Activated T-cell treated with anti-CD3 and anti-CD28 coated beads for 1 hour (primary cell): ENCODE measurements at regions not wholly inside any gene's neighbourhood (a gene's known extent, or its start where the extent isn't known, plus 50 kb on each side); places are given as distances from the start of the nearest gene placed in this dataset.
"Not testable (repeated sequence)": the region's sequence is repeated elsewhere in the genome, so short reads cannot be mapped to it uniquely, and the experiment has no call there.

Source experiments
- DNase-seq: peaks from one replicate; pipeline ENCODE4 v3.0.0-alpha.2; 2020; ENCODE audit warnings: low read depth

GRCh38 chr6:140189263-140189662 is 814.8 kb upstream of the CITED2 start:
- not testable (repeated sequence) for DNase-seq

GRCh38 chr6:140185991-140186390 is 811.5 kb upstream of the CITED2 start:
- no peak for DNase-seq

GRCh38 chr6:140183881-140184280 is 809.4 kb upstream of the CITED2 start:
- DNase-seq, result no peak

GRCh38 chr6:140182821-140183220 is 808.4 kb upstream of the CITED2 start:
- no peak for DNase-seq

- DNase-seq, result no peak
Measured at GRCh38 chr6:140181876-140182275, 807.4 kb upstream of the CITED2 start.

- no peak for DNase-seq
Measured at GRCh38 chr6:140180306-140180705, 805.9 kb upstream of the CITED2 start.

GRCh38 chr6:140178935-140179334 is 804.5 kb upstream of the CITED2 start:
- DNase-seq, result no peak

- DNase-seq, result no peak
Measured at GRCh38 chr6:140178520-140178919, 804.1 kb upstream of the CITED2 start.

GRCh38 chr6:140176306-140176705 is 801.9 kb upstream of the CITED2 start:
- no peak for DNase-seq

GRCh38 chr6:140175486-140175885 is 801.0 kb upstream of the CITED2 start:
- DNase-seq, result no peak

- DNase-seq, result no peak
Measured at GRCh38 chr6:140174524-140174923, 800.1 kb upstream of the CITED2 start.

- no peak for DNase-seq
Measured at GRCh38 chr6:140168365-140168764, 793.9 kb upstream of the CITED2 start.

GRCh38 chr6:140160909-140161308 is 786.5 kb upstream of the CITED2 start:
- DNase-seq, result no peak

- no peak for DNase-seq
Measured at GRCh38 chr6:140160494-140160893, 786.0 kb upstream of the CITED2 start.

GRCh38 chr6:140156131-140156530 is 781.7 kb upstream of the CITED2 start:
- DNase-seq, result no peak

GRCh38 chr6:140155451-140156126 is 781.1 kb upstream of the CITED2 start:
- no peak for DNase-seq

GRCh38 chr6:140153703-140154102 is 779.3 kb upstream of the CITED2 start:
- no peak for DNase-seq

- not testable (repeated sequence) for DNase-seq
Measured at GRCh38 chr6:140147825-140148814, 773.7 kb upstream of the CITED2 start.

- no peak for DNase-seq
Measured at GRCh38 chr6:140140891-140141290, 766.4 kb upstream of the CITED2 start.

- no peak for DNase-seq
Measured at GRCh38 chr6:140138311-140139010, 764.0 kb upstream of the CITED2 start.

GRCh38 chr6:140134224-140134623 is 759.8 kb upstream of the CITED2 start:
- DNase-seq, result no peak

GRCh38 chr6:140130074-140130473 is 755.6 kb upstream of the CITED2 start:
- no peak for DNase-seq

- DNase-seq, result no peak
Measured at GRCh38 chr6:140124498-140124897, 750.0 kb upstream of the CITED2 start.
